BLaER1 (cell line): ENCODE measurements at regions not wholly inside any gene's neighbourhood (a gene's known extent, or its start where the extent isn't known, plus 50 kb on each side); places are given as distances from the start of the nearest gene placed in this dataset.
"Not testable (repeated sequence)": the region's sequence is repeated elsewhere in the genome, so short reads cannot be mapped to it uniquely, and the experiment has no call there.

Source experiments
- H3K27ac ChIP-seq: shearing (Covaris generic); formaldehyde crosslinking; 2 replicates; pipeline ENCODE4 v1.8.1; 2022
- H3K27me3 ChIP-seq: shearing (Covaris generic); formaldehyde crosslinking; 2 replicates; pipeline ENCODE4 v1.8.1; 2022
- H3K36me3 ChIP-seq: shearing (Covaris generic); formaldehyde crosslinking; 2 replicates; pipeline ENCODE4 v1.8.1; 2022
- H3K4me1 ChIP-seq: shearing (Covaris generic); formaldehyde crosslinking; 2 replicates; pipeline ENCODE4 v1.8.1; 2022
- H3K4me2 ChIP-seq: shearing (Covaris generic); formaldehyde crosslinking; 2 replicates; pipeline ENCODE4 v1.8.1; 2022
- H3K4me3 ChIP-seq: shearing (Covaris generic); formaldehyde crosslinking; 2 replicates; pipeline ENCODE4 v1.8.1; 2022
- H3K9ac ChIP-seq: shearing (Covaris generic); formaldehyde crosslinking; 2 replicates; pipeline ENCODE4 v1.8.1; 2022
- H3K9me3 ChIP-seq: shearing (Covaris generic); formaldehyde crosslinking; 2 replicates; pipeline ENCODE4 v1.8.1; 2022
- H4K20me1 ChIP-seq: shearing (Covaris generic); formaldehyde crosslinking; 2 replicates; pipeline ENCODE4 v1.8.1; 2022

DNA sequence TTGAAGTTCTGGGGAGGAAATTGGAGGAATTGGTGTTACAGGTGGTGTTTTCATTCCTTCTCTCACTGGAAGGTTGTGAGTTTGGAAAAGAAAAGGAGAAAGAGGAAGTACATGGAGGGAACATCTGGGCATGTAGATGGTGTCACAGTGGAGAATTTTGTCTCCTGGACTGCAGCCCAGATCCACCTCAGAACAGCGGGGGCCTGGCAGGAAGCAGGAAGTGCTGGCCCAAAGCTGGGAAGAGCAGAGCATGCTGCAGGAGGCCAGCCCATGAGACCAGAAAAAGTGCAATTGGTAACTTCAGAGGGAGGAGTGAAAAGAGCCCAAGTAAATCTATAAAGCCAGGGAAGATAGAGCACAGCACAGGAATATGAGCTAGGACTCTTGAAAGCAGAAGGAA lies 227.0 kb downstream of the BCL2L11 start:
- not testable (repeated sequence) for H3K4me2 ChIP-seq, H3K9ac ChIP-seq, H3K27ac ChIP-seq, H3K4me1 ChIP-seq, H3K36me3 ChIP-seq, H3K9me3 ChIP-seq, H4K20me1 ChIP-seq, H3K4me3 ChIP-seq, H3K27me3 ChIP-seq

DNA sequence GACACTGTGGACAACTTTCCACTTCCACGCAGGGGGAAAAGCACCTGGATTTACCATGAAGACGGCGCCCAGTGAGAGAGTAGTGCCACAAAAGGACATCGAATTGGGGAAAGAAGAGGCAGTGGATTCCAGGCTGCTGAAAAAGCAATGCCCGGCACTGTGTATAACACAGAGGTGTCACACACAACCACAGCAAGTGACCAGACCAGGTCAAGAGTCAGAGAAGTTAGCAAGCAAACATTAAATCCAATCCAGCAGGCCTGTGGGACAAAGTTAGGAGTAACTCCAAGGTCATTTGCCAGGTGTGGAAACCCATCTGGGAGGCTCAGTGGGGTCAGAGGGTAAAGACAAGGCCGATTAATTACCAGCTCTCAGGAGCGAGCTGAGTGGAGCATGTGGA lies 227.6 kb downstream of the BCL2L11 start:
- not testable (repeated sequence) for H3K4me3 ChIP-seq, H3K9ac ChIP-seq, H3K36me3 ChIP-seq, H3K4me1 ChIP-seq, H4K20me1 ChIP-seq, H3K4me2 ChIP-seq, H3K27me3 ChIP-seq, H3K27ac ChIP-seq, H3K9me3 ChIP-seq

DNA sequence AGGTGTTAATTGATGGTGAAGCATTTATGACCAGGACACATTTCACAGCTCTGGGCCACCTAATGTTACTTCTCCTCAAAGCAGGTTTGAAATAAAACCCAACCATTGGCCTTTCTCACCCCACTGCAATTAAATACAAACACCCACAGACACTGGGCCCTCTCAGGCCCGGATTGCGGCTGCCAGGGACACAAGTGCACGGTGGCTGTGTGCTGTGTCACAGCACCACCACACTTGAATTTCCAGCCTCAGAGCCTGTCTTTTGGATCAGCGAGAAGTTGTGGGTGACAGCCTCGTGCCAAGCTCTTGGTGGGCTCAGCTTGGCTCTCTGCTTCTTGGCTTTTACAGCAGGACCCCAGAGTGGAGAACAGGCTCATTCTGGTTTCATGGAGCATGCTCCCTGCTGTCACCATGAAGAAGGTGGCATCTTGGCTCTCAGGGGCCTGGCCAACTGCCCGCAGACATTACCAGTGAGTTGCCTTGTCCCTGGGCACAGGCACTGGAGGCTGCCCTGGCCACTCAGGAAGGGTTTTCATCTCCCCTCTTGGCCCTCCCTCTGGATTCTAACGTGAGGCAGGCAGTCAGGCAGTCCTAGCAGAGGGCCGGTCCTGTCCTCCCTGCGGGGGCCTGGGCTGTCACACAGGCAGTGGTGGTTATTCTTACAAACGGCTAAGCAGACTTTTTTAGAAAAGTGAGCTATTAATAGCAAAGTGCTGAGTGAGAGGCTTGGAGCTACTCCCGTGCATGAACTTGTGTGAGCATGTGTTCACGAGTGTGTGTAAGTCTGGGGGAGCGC lies 234.5 kb downstream of the BCL2L11 start:
- H3K27me3 ChIP-seq, H3K4me1 ChIP-seq, H4K20me1 ChIP-seq, H3K36me3 ChIP-seq, H3K9me3 ChIP-seq, H3K9ac ChIP-seq, H3K4me3 ChIP-seq, H3K27ac ChIP-seq: not testable (repeated sequence)
- H3K4me2 ChIP-seq = peak overlapping the region; percentile 48

DNA sequence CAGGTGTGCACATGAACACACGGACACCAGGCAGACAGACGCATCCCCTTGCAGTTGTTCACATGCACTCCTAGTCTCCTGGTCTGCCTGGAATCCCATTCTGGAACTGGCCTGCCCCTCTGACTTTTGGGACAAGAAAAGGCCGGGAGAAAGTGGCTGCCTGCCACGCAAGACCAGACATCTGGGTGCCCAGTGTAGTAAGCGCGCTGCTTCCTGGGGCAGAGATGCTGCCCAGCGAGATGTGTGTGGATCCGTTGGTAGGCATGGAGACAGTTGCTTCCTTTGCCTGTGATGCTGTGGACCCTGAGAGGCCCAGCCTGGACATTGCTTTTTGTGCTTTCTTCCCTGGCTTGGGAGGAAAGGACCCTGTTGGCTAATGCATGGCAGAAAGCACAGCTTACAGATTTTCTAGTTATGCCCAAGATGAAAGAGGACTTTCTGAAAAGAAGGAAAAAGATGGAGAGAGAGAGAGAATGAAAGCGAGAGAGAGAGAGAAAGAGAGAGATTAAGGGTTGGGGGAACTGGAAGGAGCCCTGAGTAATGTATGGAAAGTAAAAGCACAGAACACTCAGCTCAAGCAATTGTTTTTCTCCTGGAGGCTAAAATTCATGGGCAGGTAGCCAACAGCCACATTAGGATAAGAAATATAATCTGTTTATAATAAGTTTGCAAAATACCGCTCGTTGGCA lies 235.3 kb downstream of the BCL2L11 start:
- not testable (repeated sequence) for H3K27ac ChIP-seq

DNA sequence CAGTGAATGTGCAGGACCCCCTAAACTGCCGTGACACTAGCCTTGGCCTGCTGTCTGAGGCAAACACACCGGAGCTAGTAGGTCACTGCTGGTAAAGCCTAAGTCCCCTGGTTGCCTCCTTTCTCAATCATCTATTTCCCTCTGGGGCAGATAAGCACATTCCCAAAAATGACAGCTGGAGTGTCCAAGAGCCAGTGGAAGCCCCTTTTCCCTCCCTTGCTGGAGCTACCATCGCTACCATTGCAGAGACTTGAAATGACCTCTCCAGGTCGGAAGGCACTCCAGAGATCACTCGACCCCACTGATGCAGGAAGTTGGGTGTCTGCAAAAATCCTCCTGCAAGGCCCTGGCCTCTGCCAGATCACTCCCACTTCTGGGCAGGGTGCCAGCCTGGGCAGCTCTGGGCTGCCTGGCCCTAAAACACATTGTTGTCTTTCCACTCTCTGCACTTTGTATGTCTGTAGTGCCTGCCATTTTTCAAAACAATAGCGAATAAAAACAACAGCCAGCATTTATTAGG lies 235.9 kb downstream of the BCL2L11 start:
- H3K9ac ChIP-seq, H3K27me3 ChIP-seq, H3K4me1 ChIP-seq, H3K4me3 ChIP-seq, H3K36me3 ChIP-seq, H4K20me1 ChIP-seq, H3K4me2 ChIP-seq, H3K27ac ChIP-seq: not testable (repeated sequence)
- peaks cover 13% of the 10 kb centered on the region for H3K9me3 ChIP-seq

More for the DNA sequence above, 235.3 kb downstream of the BCL2L11 start:
- not testable (repeated sequence) for H3K27me3 ChIP-seq, H3K9ac ChIP-seq, H3K4me1 ChIP-seq, H4K20me1 ChIP-seq, H3K36me3 ChIP-seq, H3K4me3 ChIP-seq
- Histone ChIP-seq H3K9me3 (peaks cover 13% of the 10 kb centered on the region), H3K4me2 (peak overlapping the region; percentile 48)

DNA sequence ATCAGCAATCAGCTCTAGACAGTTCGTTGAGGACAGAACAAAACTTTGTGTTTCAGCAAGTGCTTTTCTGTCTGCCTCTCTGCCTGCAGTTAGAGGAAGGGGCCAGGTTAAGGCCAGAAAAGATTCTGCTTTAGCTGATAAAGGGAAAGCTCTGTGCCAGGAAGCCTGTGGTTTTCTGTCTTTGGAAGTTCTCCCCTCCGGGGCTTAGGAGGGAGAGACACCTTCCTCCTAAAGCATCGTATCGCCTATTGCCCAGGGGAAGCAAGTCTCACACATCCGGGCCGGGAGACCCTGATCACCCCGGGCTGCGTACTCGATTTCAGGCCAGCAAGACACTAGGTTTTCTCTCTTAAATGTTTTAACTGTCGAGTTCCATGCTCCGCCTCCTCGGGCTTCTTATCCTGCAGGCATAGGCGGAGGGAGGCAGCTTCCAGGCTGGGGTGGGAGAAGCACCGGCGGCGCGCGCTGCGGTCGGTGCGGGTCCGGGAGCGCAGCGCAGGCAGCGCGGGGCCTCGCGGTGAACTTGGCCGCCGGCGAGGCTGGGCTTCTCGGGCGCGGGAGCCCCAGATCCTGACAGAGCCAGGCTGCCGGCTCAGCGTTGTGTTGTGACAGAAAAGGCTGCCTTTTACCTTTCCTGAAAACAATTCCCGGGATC lies 245.4 kb downstream of the BCL2L11 start:
- H3K27me3 ChIP-seq, H3K36me3 ChIP-seq, H4K20me1 ChIP-seq, H3K9me3 ChIP-seq, H3K4me3 ChIP-seq, H3K4me1 ChIP-seq, H3K9ac ChIP-seq, H3K27ac ChIP-seq: not testable (repeated sequence)
- H3K4me2 ChIP-seq = peak overlapping the region; percentile 55

DNA sequence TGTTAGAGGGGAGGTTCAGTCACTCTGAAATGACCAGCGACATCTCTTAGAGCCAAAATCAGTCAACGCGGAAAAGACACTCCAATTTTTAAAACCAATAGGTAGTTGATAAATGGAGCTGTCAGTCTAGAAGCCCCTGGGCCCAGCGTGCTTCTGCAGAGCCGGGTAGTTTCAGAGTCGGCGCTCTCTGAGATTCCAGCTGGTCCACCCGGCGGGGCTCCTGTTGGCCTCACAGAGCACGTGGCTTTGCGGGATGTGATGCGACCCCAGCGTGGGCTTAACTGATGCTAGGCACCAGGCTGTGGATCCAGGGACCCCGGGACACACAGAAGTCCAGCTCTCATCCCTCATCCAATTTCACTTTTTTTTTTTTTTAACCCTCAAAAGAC lies 245.9 kb downstream of the BCL2L11 start:
- not testable (repeated sequence) for H3K9ac ChIP-seq, H3K4me1 ChIP-seq, H3K27ac ChIP-seq, H3K36me3 ChIP-seq, H3K9me3 ChIP-seq, H3K27me3 ChIP-seq, H3K4me3 ChIP-seq, H3K4me2 ChIP-seq, H4K20me1 ChIP-seq

DNA sequence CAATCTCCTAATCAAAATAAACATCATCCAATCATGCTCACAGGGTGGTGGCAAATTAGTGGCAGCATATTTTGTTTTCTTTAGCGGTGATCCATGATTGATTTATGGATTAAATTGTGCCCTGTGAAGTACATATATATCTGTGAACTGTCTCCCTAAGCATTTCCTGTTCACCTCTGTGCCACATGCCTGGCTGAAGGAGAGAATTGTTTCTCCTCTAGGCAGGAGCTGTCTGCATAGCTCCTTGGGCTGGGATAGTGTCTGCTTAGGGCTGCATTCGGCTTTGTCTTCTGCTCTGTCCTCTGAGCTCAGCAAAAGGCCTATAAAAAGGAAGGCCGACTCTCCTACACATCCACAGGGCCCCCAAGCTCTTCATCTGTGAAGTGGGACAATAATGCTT lies 246.4 kb downstream of the BCL2L11 start:
- H3K27ac ChIP-seq, H3K9me3 ChIP-seq, H3K9ac ChIP-seq, H3K4me1 ChIP-seq, H3K4me3 ChIP-seq, H3K36me3 ChIP-seq, H3K27me3 ChIP-seq, H4K20me1 ChIP-seq, H3K4me2 ChIP-seq: not testable (repeated sequence)

DNA sequence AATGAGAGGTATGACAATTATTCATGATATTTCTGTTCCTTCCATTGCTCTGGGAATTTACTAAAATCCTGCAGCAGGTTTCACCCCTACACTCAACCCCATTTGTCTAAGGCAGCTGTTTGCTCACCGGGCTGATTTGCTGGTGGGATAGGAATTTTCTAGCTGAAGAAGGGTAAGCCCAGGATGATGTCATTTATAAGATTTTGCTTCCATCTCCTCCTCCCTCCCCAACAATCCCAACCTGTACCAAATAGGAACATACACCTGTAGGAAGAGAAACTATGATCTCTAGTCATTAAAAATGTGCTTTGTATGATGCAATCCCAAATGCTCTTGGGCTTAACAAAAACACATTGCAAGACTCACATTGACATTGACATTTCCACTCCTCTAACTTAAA lies 247.2 kb downstream of the BCL2L11 start:
- 0 out of 2 replicates have a peak overlapping the region, but pooled peaks have one; percentile 15 for H3K4me2 ChIP-seq
- H3K9me3 ChIP-seq, H3K27me3 ChIP-seq, H3K36me3 ChIP-seq, H3K9ac ChIP-seq, H3K4me1 ChIP-seq, H3K27ac ChIP-seq, H4K20me1 ChIP-seq, H3K4me3 ChIP-seq: not testable (repeated sequence)

DNA sequence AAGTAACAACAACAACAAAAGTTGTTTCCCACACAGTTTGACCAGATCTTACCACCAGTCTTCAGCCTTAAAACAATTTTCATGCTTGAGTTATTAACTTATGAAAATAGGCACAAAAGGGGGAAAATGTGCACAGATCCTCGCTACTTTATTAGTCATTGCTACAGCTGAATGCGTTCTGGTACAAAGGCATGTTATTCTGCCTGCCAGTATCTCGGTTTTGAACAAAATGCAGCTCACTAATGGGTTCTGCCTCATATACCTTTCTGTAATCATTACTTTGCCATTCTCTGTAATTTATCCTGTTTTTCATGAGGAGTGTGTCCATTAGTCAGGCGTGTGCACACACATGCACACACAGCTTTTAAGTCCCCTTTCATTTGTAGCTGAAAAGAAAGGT lies 247.6 kb downstream of the BCL2L11 start:
- H3K9ac ChIP-seq, H3K4me3 ChIP-seq, H3K4me1 ChIP-seq, H3K36me3 ChIP-seq, H3K27me3 ChIP-seq, H3K4me2 ChIP-seq, H3K27ac ChIP-seq, H4K20me1 ChIP-seq, H3K9me3 ChIP-seq: not testable (repeated sequence)

DNA sequence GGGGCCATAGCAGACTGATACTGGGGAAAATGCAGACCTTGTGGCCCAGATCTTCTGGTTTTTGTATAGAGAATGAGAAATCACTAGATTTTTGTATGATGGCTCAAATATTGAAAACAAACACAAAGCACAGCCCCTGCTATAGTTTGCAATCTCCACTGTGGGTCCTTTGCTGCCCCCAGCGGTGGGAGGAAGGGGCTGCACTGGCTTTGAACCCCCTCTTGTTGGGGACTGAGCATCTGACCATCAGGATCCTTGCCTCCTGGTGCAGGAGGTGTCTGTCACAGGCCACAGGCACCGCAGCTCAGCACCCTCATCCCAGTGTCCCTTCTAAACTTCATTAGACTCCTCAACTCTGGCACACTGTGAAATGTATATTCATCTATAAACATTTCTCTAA lies 252.3 kb downstream of the BCL2L11 start:
- H3K27ac ChIP-seq, H3K27me3 ChIP-seq, H3K36me3 ChIP-seq, H3K4me3 ChIP-seq, H4K20me1 ChIP-seq, H3K4me1 ChIP-seq, H3K9ac ChIP-seq, H3K4me2 ChIP-seq, H3K9me3 ChIP-seq: not testable (repeated sequence)

DNA sequence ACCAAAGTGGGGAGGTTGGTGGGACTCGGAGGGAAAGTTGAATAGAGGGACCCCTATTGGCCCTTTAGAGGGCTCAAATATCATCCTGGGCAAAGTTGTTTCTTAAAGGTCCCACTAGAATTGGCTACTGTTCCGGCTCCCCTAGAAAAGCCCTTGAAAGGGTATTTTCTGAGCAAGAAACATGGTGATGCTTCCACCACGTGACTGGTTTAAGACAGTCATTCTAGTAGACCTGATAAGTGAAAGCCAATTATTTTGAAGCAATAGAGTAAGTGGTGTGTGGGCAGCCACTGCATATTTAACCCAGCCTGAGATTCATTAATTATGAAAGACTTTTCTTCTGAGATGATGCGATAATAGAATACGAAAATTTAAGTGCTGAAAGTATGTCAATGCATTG lies 253.3 kb downstream of the BCL2L11 start:
- H3K27me3 ChIP-seq, H3K9ac ChIP-seq, H3K36me3 ChIP-seq, H3K27ac ChIP-seq, H3K4me3 ChIP-seq, H3K4me2 ChIP-seq, H3K9me3 ChIP-seq, H4K20me1 ChIP-seq, H3K4me1 ChIP-seq: not testable (repeated sequence)

DNA sequence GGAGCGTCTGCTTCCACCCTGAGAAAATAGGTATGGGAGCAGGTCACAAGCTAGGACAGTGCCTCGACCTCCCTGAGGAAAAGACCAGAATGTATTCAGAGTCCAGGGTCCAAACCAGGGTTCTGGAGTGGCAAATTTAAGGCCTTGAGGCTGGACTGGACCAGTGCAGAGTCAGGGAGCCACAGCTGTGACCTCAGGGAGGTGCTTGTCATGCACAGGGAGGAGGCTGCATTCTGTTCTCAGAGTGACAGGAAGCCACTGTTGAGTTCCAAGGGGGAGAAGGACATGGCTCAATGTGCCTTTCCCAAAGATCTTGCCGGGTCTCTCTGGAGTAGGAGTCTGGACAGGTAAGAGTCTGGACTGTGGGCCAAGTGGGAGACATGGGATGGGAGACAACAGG lies 254.0 kb downstream of the BCL2L11 start:
- not testable (repeated sequence) for H3K9ac ChIP-seq, H3K9me3 ChIP-seq, H4K20me1 ChIP-seq, H3K27ac ChIP-seq, H3K27me3 ChIP-seq, H3K4me3 ChIP-seq, H3K4me2 ChIP-seq, H3K36me3 ChIP-seq, H3K4me1 ChIP-seq

DNA sequence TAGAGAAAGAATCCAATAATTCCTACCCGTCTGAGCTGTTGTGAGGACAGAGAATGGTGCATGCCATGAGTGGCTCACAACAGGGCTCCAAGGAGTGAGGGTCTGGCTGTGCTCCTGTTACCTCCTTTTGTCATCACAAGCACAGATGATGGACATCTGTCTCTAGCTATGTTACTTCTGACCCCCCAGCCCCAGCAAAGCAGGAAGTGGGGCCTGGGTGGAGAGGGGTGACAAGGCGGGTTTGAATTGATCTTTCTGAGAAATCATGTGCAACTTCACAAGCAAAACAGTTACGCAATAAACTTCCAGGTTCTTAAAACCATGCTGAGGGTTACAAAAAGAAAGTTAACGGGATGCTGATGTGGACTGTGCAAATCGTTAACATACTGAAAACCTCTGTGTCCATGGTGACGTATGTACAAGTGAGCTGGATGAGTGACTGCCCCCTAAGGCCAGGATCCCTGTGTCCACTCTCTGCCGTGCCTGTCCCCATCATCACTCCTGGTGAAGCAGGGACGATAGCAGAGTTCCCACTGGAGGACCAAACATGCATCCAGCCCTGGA lies 254.7 kb downstream of the BCL2L11 start:
- not testable (repeated sequence) for H3K4me2 ChIP-seq, H4K20me1 ChIP-seq, H3K9ac ChIP-seq, H3K4me3 ChIP-seq, H3K27ac ChIP-seq, H3K27me3 ChIP-seq, H3K36me3 ChIP-seq, H3K4me1 ChIP-seq, H3K9me3 ChIP-seq
